HG02623 (cell line): ENCODE measurements at regions not wholly inside any gene's neighbourhood (a gene's known extent, or its start where the extent isn't known, plus 50 kb on each side); places are given as distances from the start of the nearest gene placed in this dataset.
"Not testable (repeated sequence)": the region's sequence is repeated elsewhere in the genome, so short reads cannot be mapped to it uniquely, and the experiment has no call there.

Source experiments
- ATAC-seq: cut with Tn5 transposase; IDR thresholded peaks from one replicate; pipeline ENCODE4 v1.9.1; 2021; ENCODE audit warnings: moderate library complexity; ENCODE audit not compliant: unreplicated experiment

DNA sequence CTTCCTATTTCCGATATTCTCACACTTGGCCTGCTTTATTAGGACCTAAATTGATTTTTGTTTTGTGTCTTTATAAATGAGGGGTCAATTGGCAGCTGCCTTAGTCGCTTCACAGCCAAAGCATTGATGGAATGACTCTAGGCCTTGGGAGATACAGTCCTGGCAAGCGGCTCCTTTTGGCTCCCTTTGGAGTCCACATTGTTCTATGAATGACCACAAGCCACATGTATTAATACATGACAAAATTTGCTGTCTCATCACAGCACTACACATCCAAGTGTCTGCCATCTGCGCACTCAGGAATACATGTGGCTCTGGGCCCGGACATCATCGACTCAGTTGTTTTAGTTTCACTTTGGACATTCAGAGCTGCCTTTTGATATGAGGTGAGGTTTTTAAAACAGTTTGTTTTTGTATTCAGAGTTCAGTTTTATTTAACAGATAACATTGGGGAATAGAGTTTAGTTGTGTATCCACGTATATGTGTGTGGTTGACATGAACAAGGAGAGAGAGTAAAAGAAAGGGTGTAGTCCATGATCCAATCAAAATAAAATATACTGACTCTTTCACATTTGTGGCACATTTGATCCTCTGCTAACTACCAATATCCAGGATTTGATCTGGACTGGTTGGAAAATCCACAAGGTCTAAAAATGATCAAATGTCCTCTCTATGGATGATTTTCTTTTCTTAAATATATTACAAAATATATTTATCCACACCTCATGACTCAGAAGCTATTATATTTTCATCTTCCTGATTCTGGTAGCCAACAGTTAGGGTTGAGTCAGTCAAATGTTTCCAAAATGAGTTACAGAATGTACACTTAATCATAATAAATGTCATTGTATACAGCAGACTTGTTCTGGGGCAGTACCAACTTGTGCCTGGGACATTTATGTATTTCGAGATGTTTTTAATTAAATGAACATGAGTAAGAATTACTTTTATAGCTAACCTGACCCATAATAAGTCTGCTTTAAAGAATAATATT is 114.0 kb upstream of the MTAP start:
- ATAC-seq = no peak

DNA sequence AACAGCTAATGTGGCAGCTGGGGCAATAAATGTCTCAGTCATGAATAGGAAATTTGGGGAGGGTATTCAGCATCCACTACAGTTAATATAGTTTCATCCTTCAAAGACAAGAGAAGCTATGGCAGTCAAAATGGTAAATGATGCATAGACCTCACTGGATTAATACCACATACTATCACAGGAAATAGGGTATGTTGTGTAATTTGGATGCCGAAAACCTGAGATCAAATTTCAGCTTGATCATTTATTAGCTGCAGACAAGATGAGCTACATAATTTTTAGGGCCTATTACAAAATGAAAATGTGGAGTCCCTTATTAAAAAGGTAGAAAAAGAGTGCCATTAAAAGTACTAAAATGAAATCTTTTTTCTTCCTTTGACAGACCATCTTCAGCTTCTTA is 112.6 kb upstream of the MTAP start:
- no peak for ATAC-seq

DNA sequence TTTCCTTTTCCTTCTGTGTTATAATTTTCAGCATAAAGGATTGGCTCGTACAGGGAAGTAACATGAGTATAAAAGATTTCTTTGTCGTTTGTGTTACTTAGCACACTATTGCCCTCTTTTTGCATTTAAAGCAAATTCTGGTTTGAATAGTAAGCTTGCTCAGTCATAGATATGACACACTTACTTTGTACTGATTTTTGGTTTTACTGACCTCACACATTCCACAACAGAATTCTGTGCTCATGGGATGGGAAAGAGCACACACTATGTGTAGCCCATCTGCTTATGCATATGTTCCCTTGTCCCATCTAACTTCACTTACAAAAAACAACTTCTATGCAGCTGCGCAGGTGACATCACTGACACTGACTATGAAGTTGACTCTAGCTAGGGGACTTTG is 111.9 kb upstream of the MTAP start:
- no peak for ATAC-seq

DNA sequence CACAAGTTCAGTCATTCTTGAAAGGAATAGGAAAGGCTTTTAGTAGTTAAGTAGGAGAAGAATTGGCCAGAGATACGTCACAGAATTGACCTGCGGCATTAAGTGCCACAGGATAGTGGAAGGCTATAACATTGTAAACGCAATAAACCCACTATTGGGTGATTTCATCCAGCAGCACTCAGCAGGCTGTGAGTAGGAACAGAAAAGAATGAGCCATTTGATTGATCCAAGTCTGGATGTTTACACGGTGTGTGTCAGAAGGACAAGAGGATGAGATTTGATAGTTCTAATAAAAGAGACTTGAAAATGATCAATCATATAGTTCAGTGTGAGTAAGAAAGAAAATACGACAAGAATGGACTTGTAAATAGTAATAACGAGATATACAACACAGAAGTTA is 110.0 kb upstream of the MTAP start:
- ATAC-seq = no peak

DNA sequence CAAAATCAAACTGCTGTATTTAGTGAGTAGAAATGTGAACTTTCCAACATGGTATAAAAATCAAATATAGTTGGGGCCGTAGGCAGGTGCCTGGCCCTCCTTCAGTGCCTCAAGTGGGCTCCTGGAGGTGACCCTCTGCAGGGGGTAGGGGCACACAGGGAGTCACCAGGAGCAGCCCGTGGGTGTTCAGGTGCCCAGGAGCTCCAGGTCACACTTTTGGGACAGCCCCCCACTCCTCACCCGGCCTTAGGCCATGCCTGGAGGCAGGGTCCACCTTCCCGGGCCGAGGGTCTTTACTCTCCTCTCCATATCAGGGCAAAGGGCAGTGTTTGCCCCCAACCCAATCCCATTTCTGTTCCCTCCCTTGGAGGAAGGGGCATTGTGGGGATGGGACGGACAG is 108.0 kb upstream of the MTAP start:
- ATAC-seq = no peak

DNA sequence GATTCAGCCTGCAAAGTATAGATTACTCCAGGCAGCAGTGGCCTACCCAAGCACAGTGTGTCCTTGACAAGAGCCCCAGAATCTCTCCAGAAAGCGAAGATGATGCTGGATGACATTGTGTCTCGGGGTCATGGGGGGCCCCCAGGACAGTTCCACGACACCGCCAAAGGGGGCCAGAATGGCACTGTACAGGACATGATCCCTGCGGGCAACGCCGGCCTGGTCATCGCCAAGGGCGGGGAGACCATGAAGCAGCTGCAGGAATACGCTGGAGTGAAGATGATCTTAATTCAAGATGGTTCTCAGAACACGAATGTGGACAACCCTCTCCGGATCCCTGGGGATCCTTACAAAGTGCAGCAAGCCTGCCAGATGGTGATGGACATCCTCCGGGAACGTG is 107.0 kb upstream of the MTAP start:
- no peak for ATAC-seq

DNA sequence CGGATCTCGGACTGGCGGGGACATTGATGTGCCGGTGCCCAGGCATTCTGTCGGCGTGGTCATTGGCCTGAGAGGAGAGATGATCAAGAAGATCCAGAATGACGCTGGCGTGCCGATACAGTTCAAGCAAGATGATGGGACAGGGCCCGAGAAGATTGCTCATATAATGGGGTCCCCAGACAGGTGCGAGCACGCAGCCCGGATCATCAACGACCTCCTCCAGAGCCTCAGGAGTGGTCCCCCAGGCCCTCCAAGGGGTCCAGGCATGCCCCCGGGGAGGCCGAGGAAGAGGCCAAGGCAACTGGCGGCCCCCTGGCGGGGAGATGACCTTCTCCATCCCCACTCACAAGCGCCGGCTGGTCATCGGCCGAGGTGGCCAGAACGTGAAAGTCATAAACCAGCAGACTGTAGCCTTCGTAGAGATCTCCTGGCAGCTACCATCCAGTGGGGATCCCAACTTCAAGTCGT is 106.5 kb upstream of the MTAP start:
- no peak for ATAC-seq

DNA sequence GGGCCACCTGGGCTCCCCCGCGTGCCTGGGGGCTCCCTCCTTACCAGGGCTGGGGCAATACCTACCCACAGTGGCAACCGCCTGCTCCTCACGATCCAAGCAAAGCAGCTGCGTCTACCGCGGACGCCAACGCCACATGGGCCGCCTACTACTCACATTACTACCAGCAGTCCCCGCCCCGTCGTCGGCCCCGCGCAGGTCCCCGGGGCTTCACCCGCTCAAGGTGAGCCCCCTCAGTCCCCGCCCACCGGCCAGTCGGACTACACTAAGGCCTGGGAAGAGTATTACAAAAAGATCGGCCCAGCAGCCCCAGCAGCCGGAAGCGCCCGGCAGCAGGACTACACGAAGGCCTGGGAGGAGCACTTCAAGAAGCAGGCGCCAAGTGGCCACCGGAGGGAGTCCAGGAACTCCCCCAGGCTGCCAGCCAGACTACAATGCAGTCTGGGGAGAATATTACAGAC is 106.0 kb upstream of the MTAP start:
- no peak for ATAC-seq

DNA sequence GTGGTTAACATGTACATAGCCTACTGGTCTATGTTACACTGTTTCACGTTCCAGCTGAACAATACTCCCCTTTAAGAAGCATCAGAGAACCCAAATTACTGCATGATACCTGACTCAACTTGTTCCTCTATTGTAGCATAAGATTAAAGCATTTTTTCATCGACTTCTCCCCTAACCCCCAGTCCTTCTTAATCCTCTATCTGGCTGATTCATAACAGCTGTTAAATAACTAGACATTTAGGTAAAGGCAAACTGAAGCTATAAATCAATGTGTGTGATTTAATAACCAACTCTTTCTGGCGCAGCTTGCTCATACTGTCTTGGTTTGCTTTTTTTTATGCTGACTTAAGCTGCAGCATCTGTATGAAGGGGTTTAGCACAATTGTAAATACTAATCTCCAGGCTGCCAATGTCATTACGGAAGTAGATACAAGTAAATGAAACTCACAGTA is 94.2 kb upstream of the MTAP start:
- no peak for ATAC-seq

DNA sequence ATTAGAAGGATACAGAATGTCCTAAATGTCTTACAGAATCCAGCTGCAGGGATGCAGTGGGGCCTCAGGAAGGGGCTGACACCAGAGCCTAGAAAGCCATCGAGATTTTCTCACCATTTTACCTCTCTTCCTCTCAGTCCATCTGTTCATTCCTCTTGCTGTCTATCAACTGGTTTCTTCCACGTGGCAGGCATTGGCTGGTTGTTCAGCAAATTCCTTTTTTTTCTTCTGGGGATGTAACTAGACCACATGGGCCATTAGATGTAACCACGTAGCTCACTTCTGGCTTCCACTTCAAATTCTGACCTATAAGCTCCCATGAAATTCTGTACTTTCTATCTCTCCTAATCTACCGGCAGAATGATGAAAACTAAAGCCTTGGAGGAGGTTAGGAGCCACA is 93.6 kb upstream of the MTAP start:
- ATAC-seq = no peak

DNA sequence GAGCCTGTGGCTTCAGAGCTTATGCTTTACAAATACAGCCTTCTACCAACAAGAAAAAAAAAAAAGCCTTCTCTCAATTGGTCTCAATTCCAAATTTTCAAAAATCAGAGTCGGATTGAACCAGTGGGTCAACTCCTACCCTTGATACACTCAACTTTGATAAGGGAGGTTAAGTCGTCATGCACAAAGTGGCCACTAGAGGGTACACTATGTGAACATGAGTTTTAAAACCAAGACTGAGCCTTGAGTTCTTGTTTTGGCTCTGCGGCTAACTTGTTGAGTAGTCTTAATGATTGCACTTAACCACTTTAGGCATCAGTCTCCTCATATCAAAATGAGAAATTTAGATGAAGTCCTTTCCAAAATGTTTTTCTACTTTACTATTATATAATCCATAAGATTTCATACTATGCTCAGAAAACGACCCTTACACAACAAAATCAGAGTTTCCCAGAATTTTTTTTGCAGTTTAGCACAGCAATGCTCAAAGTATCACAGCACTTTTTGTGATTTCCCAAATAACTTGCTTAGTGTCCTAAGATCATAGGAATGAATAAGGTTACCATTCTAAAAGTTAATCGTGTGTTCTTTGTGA is 92.9 kb upstream of the MTAP start:
- peak; percentile 66 for ATAC-seq

DNA sequence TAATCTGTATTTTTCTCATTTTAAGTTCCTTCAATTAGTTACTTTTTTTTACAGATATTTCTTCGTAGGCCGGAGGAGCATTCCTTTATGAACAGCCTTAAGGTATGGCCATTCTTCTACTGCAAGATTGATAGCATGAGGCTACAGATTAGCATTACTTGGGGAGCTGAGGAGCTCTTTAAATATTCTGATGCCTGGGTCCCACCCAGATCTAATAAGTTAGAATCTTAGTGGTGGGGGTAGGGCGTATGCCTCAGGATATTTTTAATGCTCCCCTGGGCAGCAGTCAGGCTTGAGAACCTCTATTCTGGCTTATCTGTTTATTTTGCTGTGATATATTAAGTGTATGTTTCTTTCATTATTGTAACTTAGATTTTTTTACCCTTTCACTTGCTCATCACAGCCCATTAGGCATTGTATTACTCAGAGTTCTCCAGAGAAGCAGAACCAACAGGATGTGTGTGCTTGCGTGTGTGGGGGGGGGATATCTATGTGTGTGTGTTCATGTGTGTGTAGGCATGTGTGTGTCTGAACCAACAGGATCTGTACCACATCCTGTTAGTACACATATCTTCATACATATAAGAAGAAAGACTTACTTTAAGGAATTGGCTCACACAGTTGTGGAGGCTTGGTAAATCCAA is 91.8 kb upstream of the MTAP start:
- no peak for ATAC-seq

DNA sequence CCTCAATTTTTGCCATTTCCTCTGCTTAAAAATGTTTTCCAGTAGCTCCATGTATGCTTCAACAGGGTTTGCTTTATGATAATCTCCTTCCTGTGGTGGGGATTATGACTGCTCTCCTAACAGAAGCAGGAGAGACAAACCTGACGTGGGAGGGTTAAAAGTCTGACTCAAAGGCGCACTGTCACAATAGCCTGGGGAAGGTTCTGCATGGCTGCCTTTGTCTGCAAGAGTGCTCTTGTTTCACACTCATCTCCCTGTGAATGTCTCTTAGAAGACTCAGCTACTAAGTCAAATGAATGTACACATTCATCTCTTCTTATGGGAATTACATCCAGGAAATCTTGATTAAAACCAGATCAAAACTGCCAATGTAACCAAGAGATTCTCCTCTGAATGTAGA is 90.9 kb upstream of the MTAP start:
- ATAC-seq = peak; percentile 61

DNA sequence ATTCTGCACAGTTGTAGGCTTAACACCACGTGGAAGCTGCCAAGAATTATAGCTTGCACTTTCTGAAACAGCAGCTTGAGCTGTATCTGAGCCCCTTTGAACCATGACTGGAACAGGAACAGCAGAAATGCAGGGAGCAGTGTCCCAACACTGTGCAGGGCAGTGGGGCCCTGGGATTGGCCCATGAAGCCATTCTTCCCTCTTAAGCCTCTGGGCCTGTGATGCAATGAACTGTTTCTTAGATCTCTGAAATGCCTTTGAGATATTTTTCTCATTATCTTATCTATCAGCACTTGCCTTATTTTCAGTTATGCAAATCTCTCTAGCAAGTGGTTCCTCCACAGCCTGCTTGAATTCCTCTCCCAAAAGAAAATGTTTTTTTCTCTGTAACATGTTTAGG is 87.0 kb upstream of the MTAP start:
- no peak for ATAC-seq

DNA sequence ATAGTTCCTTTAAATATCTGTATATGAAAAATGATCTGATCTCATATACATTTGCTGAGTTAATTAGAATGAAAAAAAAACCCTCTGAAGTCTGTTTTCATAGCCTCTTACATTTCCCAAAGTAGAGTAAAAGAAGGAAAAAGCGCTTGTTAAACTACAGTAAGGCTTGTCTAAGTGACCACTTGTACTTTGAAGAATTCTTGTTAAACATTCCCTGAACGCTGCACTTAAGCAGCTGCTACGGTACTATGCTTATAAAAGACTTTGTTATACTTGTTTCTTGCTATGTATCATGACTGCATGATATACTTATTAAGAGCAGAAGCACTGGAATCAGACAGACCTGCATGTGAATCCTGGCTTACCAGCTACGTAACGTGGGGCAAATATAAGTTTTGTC is 81.7 kb upstream of the MTAP start:
- no peak for ATAC-seq

DNA sequence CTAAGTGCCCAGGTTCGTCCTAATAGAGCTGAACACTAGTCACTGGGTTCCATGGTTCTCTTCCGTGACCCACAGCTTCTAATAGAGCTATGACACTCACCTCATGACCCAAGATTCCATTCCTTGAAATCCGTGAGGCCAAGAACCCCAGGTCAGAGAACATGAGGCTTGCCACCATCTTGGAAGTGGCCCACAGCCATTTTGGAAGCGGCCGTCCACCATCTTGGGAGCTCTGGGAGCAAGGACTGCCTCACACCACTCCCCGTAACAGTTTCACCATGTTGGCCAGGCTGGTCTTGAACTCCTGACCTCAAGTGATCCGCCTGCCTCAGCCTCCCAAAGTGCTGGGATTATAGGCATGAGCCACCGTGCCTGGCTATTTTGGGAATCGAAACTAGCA is 75.0 kb upstream of the MTAP start:
- ATAC-seq = not testable (repeated sequence)

DNA sequence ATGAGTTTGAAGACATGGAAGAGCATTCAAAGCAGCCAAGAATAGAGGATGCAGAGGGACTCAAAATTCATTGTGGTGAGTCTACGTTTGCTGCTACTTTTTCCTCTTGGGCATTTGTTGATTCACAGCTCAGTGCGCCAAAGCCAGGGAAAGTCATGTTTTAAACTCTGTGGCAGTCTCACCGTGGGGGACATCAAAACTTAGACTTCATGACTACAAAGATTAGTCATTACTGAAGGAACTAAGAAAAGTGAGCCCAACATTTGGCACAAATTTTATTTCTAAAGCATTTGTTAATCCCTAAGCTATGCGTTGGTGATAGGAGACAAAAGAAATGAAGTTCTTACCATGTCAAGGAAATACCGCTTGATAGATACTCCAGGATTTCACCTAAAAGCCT is 73.7 kb upstream of the MTAP start:
- no peak for ATAC-seq

DNA sequence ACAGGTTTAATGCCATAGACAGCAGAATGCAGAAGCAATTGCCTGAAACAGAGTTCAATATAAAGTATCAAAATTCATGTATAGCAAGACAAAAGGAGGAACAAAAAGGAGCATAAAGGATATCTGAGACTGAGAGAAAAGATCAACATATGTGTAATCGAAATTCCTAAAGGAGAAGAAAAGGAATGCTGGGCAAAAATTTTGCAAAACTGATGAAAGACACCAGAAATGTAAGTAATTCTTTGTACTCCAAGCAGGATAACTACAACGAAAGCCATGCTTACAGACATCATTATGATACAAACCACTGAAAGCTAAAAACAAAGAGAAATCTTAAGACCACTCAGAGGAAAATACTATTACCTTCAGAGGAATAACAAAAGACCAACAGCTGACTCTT is 72.8 kb upstream of the MTAP start:
- no peak for ATAC-seq

DNA sequence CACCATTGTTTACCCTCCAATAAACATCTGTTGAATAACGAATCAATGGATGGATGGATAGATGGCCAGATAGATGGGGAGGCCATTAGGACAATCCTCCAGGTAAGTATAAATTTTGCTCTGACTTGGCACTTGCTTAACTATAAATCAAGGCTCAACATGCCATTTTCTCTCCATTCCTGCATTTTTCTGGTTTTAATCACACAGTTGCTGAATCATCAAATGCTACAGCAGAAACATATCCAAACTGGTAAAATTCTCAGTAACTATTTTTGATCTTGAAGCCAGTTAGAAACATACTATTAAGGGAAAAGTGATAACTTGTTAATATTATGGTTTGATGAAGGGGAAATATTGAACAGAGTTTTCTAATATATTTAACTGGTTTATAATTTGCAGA is 71.5 kb upstream of the MTAP start:
- ATAC-seq = no peak

DNA sequence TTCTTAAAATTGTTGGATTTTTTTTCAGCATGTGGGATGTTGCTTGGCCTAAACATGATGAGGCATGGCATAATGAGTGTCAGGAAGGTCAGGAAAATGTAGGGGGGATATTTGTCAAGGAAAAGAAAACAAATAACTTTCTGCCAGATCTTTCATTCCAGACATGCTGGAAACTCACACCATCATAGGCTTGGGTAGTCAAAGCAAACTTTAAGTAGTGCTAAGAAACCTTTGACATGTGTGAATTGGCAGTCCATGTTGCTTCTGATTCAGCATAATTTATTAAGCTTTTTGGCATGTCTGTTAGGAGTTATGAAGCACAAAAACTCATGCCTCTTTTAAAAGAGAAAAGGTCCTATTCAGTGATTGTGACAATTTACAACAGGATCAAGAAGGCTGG is 61.3 kb upstream of the MTAP start:
- ATAC-seq = no peak

DNA sequence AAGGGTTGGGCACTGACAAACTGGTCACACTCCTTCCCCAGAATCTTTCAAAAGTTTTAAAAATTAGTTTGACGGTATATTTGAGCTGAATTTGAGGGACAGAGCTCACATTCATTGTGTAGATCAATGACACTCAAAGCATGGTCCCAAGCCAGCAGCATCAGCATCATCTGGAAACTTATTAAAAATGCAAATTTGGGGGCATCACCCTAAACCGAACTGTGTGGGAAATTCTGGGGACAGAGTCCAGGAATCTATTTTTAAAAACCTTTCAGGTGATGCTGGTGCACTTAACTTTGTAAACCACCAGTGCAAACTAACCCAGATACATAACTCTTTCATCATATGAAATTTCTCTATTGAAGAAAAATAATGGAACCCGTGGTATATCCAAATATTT is 58.1 kb upstream of the MTAP start:
- ATAC-seq = no peak

DNA sequence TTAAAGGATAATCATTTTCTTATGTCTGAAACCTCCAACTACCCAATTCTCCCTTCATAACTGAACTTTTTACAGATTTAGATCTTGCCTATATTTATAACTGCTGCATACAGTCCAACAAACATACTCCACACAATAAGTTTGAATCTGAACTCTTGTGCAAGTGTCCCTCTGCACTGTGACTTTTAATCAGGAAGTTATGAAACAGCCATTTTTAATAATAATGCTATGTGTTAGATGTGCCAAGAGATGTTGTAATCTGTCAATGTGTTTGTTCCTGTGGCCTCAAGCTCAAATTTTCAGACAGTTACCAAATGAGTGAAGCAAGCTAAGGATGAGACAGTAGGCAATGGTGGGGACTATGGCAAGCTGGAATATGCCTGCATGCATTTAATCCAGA is 57.6 kb upstream of the MTAP start:
- no peak for ATAC-seq
